ENCODE measurements at regions not wholly inside any gene's neighbourhood (a gene's known extent, or its start where the extent isn't known, plus 50 kb on each side); places are given as distances from the start of the nearest gene placed in this dataset.

GRCh38 chr2:103788389-103788788 lies 1026.6 kb downstream of the TMEM182 start:
- Histone ChIP-seq H3K9ac (ENCODE audit: extremely low read depth, insufficient read length, low read length) (no peak overlapping the region), H2BK15ac (ENCODE audit: low read depth, low read length) (no peak overlapping the region), H3K27ac (ENCODE audit: insufficient read length, low read depth, low read length) (no peak overlapping the region), H3K79me1 (ENCODE audit: insufficient read depth, low read depth, low read length, poor library complexity, severe bottlenecking) (no peaks in the 10 kb centered on the region), H3K23ac (ENCODE audit: insufficient read length, low read depth, low read length) (no peak overlapping the region), H3K4me2 (ENCODE audit: insufficient read depth, insufficient read length, low read length) (no peak overlapping the region), H4K5ac (ENCODE audit: insufficient read length, low read depth, low read length) (no peak overlapping the region), H3K18ac (ENCODE audit: insufficient read length, low read depth, low read length) (no peak overlapping the region), H3K4ac (ENCODE audit: low read depth, low read length) (no peak overlapping the region), H4K8ac (replicated peaks; ENCODE audit: insufficient read length, low read depth, low read length) (no peak overlapping the region), H3K14ac (ENCODE audit: insufficient read depth, low read length) (no peak overlapping the region), H2BK120ac (ENCODE audit: low read depth, low read length, poor library complexity, severe bottlenecking) (no peak overlapping the region), H3K23me2 (ENCODE audit: insufficient read length, low read depth, low read length, poor library complexity, severe bottlenecking) (no peaks in the 10 kb centered on the region), H2BK12ac (ENCODE audit: insufficient read length, low read depth, low read length) (no peak overlapping the region), H3K27me3 (ENCODE audit: insufficient read depth, low read length) (peaks cover 15% of the 10 kb centered on the region), H3K9me3 (ENCODE audit: control insufficient read depth, low read depth, low read length) (no peaks in the 10 kb centered on the region), H4K20me1 (ENCODE audit: control insufficient read depth, insufficient read depth, insufficient read length) (no peaks in the 10 kb centered on the region), H4K91ac (ENCODE audit: insufficient read length, low read depth, low read length) (no peak overlapping the region), H2BK5ac (ENCODE audit: insufficient read length, low read length) (no peak overlapping the region), H3K56ac (ENCODE audit: insufficient read length, low read depth, low read length) (no peak overlapping the region), H2BK20ac (ENCODE audit: low read depth, low read length, poor library complexity, severe bottlenecking) (no peak overlapping the region), H3K4me1 (ENCODE audit: insufficient read depth, low read length) (no peaks in the 10 kb centered on the region; the same call in 1 of the 2 replicates), H3K79me2 (ENCODE audit: insufficient read depth, low read length) (no peaks in the 10 kb centered on the region), H3T11ph (ENCODE audit: low read length) (no peak overlapping the region), H2AFZ (ENCODE audit: low read length) (no peak overlapping the region), H2AK5ac (ENCODE audit: insufficient read length, low read length) (no peak overlapping the region)
- TF ChIP-seq CTCF (conservative IDR thresholded peaks at IDR 0.05), result no peak
- WGBS (ENCODE audit: extremely low coverage, insufficient read length, low lambda C conversion rate), result no CpG with 5 or more reads among the region's 6 CpGs
- Mint-ChIP-seq H3K36me3 (ENCODE audit: insufficient read depth in 1 of 3, low read depth in 3 of 3) (peaks cover 0 to 1% (median 0%) of the 10 kb centered on the region in 3 experiments; a peak in 2 of 7 replicates), H3K27me3 (ENCODE audit: low read depth) (peaks cover 84% of the 10 kb centered on the region), H3K4me1 (peaks cover 33 to 44% of the 10 kb centered on the region in 2 experiments), H3K27ac (no peak overlapping the region), H3K9me3 (peaks cover 6 to 14% of the 10 kb centered on the region in 2 experiments; a peak in 4 of 5 replicates), H3K4me3 (no peak overlapping the region)
- DNase-seq, result no peak

Data from H9 (cell line).